WTC11 (cell line): ENCODE measurements at regions not wholly inside any gene's neighbourhood (a gene's known extent, or its start where the extent isn't known, plus 50 kb on each side); places are given as distances from the start of the nearest gene placed in this dataset.

Experiments
- ATAC-seq: fragments of 200-7000 bp; cut with Tn5 transposase; 2 replicates; pipeline ENCODE4 v1.10.0; 2021; ENCODE audit warnings: mild to moderate bottlenecking, moderate library complexity
- CTCF ChIA-PET: fragments of 300-600 bp; sonication (Branson Sonifier 250); formaldehyde crosslinking; loops from one replicate; lab custom pipeline; 2021; ENCODE audit warnings: antibody characterized with exemption; lab: Charles Lee
- POLR2A ChIA-PET: fragments of 350-600 bp; sonication (Branson Sonifier 250); formaldehyde crosslinking; loops from one replicate; lab custom pipeline; 2021; ENCODE audit warnings: antibody characterized with exemption; lab: Charles Lee
- DNase-seq: peaks from one replicate; pipeline ENCODE4 v3.0.0; 2021; ENCODE audit warnings: low spot score
- H3K27ac Mint-ChIP-seq: 2 replicates; pipeline ENCODE4 v1.8.0; 2021; ENCODE audit warnings: mixed read lengths
- H3K27me3 Mint-ChIP-seq: 2 replicates; pipeline ENCODE4 v1.8.0; 2021; ENCODE audit warnings: low read depth, mild to moderate bottlenecking, moderate library complexity, mixed read lengths
- H3K36me3 Mint-ChIP-seq: 2 replicates; pipeline ENCODE4 v1.8.0; 2021; ENCODE audit warnings: mixed read lengths
- H3K4me1 Mint-ChIP-seq: 2 replicates; pipeline ENCODE4 v1.8.0; 2022; ENCODE audit warnings: mixed read lengths
- H3K4me3 Mint-ChIP-seq: 2 replicates; pipeline ENCODE4 v1.8.0; 2021; ENCODE audit warnings: mild to moderate bottlenecking, moderate library complexity, mixed read lengths
- H3K9me3 Mint-ChIP-seq: 2 replicates; pipeline ENCODE4 v1.8.0; 2021; ENCODE audit warnings: mixed read lengths
- ARID4B ChIP-seq: sonication (generic); formaldehyde crosslinking; IDR thresholded peaks from 2 replicates; pipeline ENCODE4 v1.8.0; 2023; ENCODE audit warnings: missing genetic modification reagents, mild to moderate bottlenecking, borderline replicate concordance
- CBFB ChIP-seq: sonication (generic); formaldehyde crosslinking; IDR thresholded peaks from 2 replicates; pipeline ENCODE4 v1.8.1; 2022; ENCODE audit warnings: mild to moderate bottlenecking, low read depth, missing genetic modification reagents
- CREB1 ChIP-seq: sonication (generic); formaldehyde crosslinking; IDR thresholded peaks from 2 replicates; pipeline ENCODE4 v1.8.0; 2023; ENCODE audit warnings: mild to moderate bottlenecking, missing genetic modification reagents
- CREM ChIP-seq: sonication (generic); formaldehyde crosslinking; IDR thresholded peaks from 2 replicates; pipeline ENCODE4 v1.8.1; 2022; ENCODE audit warnings: mild to moderate bottlenecking, missing genetic modification reagents, moderate library complexity
- FOXK1 ChIP-seq: sonication (generic); formaldehyde crosslinking; IDR thresholded peaks from 2 replicates; pipeline ENCODE4 v1.8.0; 2022; ENCODE audit warnings: mild to moderate bottlenecking, moderate library complexity, missing genetic modification reagents
- GABPB1 ChIP-seq: sonication (generic); formaldehyde crosslinking; IDR thresholded peaks from 2 replicates; pipeline ENCODE4 v1.8.1; 2023; ENCODE audit warnings: mild to moderate bottlenecking, missing genetic modification reagents
- GTF2I ChIP-seq: fragments of 250-450 bp; sonication (Bioruptor Pico); conservative IDR thresholded peaks from 2 replicates; pipeline ENCODE4 v1.4.0; 2021; ENCODE audit warnings: mild to moderate bottlenecking
- HMGA2 ChIP-seq: fragments of 250-450 bp; sonication (Bioruptor Pico); IDR thresholded peaks from 2 replicates; pipeline ENCODE4 v1.4.0; 2021; ENCODE audit warnings: mild to moderate bottlenecking, moderate library complexity
- IRF2 ChIP-seq: sonication (generic); formaldehyde crosslinking; IDR thresholded peaks from 2 replicates; pipeline ENCODE4 v1.8.0; 2022; ENCODE audit warnings: low read depth, missing genetic modification reagents, borderline replicate concordance
- JAZF1 ChIP-seq: fragments of 250-450 bp; sonication (Bioruptor Pico); IDR thresholded peaks from 2 replicates; pipeline ENCODE4 v1.9.0; 2021; ENCODE audit warnings: moderate library complexity, mild to moderate bottlenecking, inconsistent platforms
- MAX ChIP-seq: sonication (generic); formaldehyde crosslinking; IDR thresholded peaks from 2 replicates; pipeline ENCODE4 v1.8.0; 2022; ENCODE audit warnings: mild to moderate bottlenecking, missing genetic modification reagents
- MYBL2 ChIP-seq: sonication (generic); formaldehyde crosslinking; IDR thresholded peaks from 2 replicates; pipeline ENCODE4 v1.8.1; 2023; ENCODE audit warnings: mild to moderate bottlenecking, moderate library complexity, missing genetic modification reagents
- SMAD3 ChIP-seq: sonication (generic); formaldehyde crosslinking; IDR thresholded peaks from 2 replicates; pipeline ENCODE4 v1.8.0; 2022; ENCODE audit warnings: missing genetic modification reagents, mild to moderate bottlenecking, borderline replicate concordance
- TEAD1 ChIP-seq: sonication (generic); formaldehyde crosslinking; IDR thresholded peaks from 2 replicates; pipeline ENCODE4 v1.8.0; 2022; ENCODE audit warnings: mild to moderate bottlenecking, missing genetic modification reagents
- USF2 ChIP-seq: sonication (generic); formaldehyde crosslinking; IDR thresholded peaks from 2 replicates; pipeline ENCODE4 v1.8.1; 2023; ENCODE audit warnings: mild to moderate bottlenecking, missing genetic modification reagents, moderate library complexity
- ZBTB43 ChIP-seq: sonication (generic); formaldehyde crosslinking; IDR thresholded peaks from 2 replicates; pipeline ENCODE4 v1.8.1; 2023; ENCODE audit warnings: mild to moderate bottlenecking, missing genetic modification reagents
- ZNF138 ChIP-seq: sonication (generic); formaldehyde crosslinking; conservative IDR thresholded peaks from 2 replicates; pipeline ENCODE4 v1.8.1; 2022; ENCODE audit warnings: mild to moderate bottlenecking, moderate library complexity, missing genetic modification reagents
- ZNF317 ChIP-seq: sonication (generic); formaldehyde crosslinking; IDR thresholded peaks from 2 replicates; pipeline ENCODE4 v1.8.1; 2023; ENCODE audit warnings: low read depth, mild to moderate bottlenecking, moderate library complexity, missing genetic modification reagents, borderline replicate concordance
- ZNF396 ChIP-seq: fragments of 250-450 bp; sonication (Bioruptor Pico); IDR thresholded peaks from 2 replicates; pipeline ENCODE4 v1.8.0; 2021; ENCODE audit warnings: mild to moderate bottlenecking, moderate library complexity, borderline replicate concordance

- DNase-seq = no peak
- POLR2A ChIA-PET = no interaction called here
- no peak for ATAC-seq
- H3K27ac Mint-ChIP-seq = no peak overlapping the region
- peaks cover 11% of the 10 kb centered on the region; the same call in 1 of the 2 replicates for H3K27me3 Mint-ChIP-seq
- TF ChIP-seq IRF2 (CRISPR knock-in tag) = no peak
- TF ChIP-seq ARID4B (CRISPR knock-in tag) = no peak
- TF ChIP-seq HMGA2 (CRISPR knock-in tag) = no peak
- no peak for TF ChIP-seq GTF2I
- no peak for TF ChIP-seq TEAD1
- no peak for TF ChIP-seq CREB1 (CRISPR knock-in tag)
- TF ChIP-seq USF2 (CRISPR knock-in tag) = no peak
- no peak for TF ChIP-seq CBFB (CRISPR knock-in tag)
- TF ChIP-seq MYBL2 (CRISPR knock-in tag) = no peak
- TF ChIP-seq GABPB1 (CRISPR knock-in tag) = no peak
- TF ChIP-seq JAZF1 (CRISPR knock-in tag) = no peak
- H3K4me1 Mint-ChIP-seq = no peaks in the 10 kb centered on the region
- H3K9me3 Mint-ChIP-seq = peaks cover 55% of the 10 kb centered on the region
- no peak overlapping the region for H3K4me3 Mint-ChIP-seq
- H3K36me3 Mint-ChIP-seq = peaks cover 18% of the 10 kb centered on the region
- CTCF ChIA-PET = interaction anchor here (0.8 kb wide), 1 partner anchor 36 kb away, joined by 4 read pairs; no protein-coding TSS in a partner anchor
Measured at GRCh38 chr5:175765858-175766257, 105.5 kb upstream of the CPLX2 start.

GRCh38 chr5:175766963-175767362 is 104.4 kb upstream of the CPLX2 start:
- H3K9me3 Mint-ChIP-seq = peaks cover 47% of the 10 kb centered on the region
- H3K27ac Mint-ChIP-seq = no peak overlapping the region
- no peak for DNase-seq
- TF ChIP-seq CBFB (CRISPR knock-in tag) (no peak), FOXK1 (CRISPR knock-in tag) (no peak), ZNF138 (CRISPR knock-in tag) (no peak)
- TF ChIP-seq, all 79 proteins: peak for 0
- ChIA-PET POLR2A (no interaction called here), CTCF (interaction anchor here (0.6 kb wide), 1 partner anchor 745 kb away, joined by 3 read pairs; no protein-coding TSS in a partner anchor)
- H3K4me3 Mint-ChIP-seq = no peak overlapping the region
- no peak for ATAC-seq
- peaks cover 17% of the 10 kb centered on the region for H3K27me3 Mint-ChIP-seq
- peaks cover 18% of the 10 kb centered on the region for H3K36me3 Mint-ChIP-seq
- no peaks in the 10 kb centered on the region for H3K4me1 Mint-ChIP-seq

GRCh38 chr5:175772747-175773533 is 98.4 kb upstream of the CPLX2 start:
- peak; percentile 58 for ATAC-seq
- DNase-seq = peak; percentile 45
- Mint-ChIP-seq H3K9me3 (peaks cover 7% of the 10 kb centered on the region), H3K4me3 (peak overlapping the region; percentile 60), H3K27me3 (peaks cover 29% of the 10 kb centered on the region), H3K4me1 (peaks cover 15% of the 10 kb centered on the region), H3K36me3 (peaks cover 1% of the 10 kb centered on the region), H3K27ac (no peak overlapping the region)
- POLR2A ChIA-PET = no interaction called here
- CTCF ChIA-PET = interaction anchor here (1.2 to 5.0 kb wide), 4 partner anchors 24 to 102 kb away, joined by 3 to 45 read pairs (median 7); partner anchors contain the start of gene CPLX2
- TF ChIP-seq SMAD3 (CRISPR knock-in tag) = no peak
- 0 out of 2 replicates have a peak, but pooled peaks have one; percentile 39 for TF ChIP-seq ZNF317 (CRISPR knock-in tag)
- no peak for TF ChIP-seq HMGA2 (CRISPR knock-in tag)
- peak; percentile 40; the same call in 1 of the 2 replicates for TF ChIP-seq TEAD1
- no peak for TF ChIP-seq ZNF396 (CRISPR knock-in tag)
- TF ChIP-seq MAX (CRISPR knock-in tag) = peak; percentile 67
- TF ChIP-seq CREM = no peak
- no peak for TF ChIP-seq MYBL2 (CRISPR knock-in tag)
- 0 out of 2 replicates have a peak, but pooled peaks have one; percentile 43 for TF ChIP-seq ARID4B (CRISPR knock-in tag)
- no peak for TF ChIP-seq ZBTB43
